Keratinocyte (primary cell): ENCODE measurements at regions not wholly inside any gene's neighbourhood (a gene's known extent, or its start where the extent isn't known, plus 50 kb on each side); places are given as distances from the start of the nearest gene placed in this dataset.

Experiments
- CTCF ChIP-seq, 3 experiments: IDR thresholded peaks in 1 of 3; conservative IDR thresholded peaks in 1 of 3; optimal IDR thresholded peaks in 1 of 3; 2 replicates in 2 of 3; 3 replicates in 1 of 3; pipeline versions ENCODE3 to v1.5.1; 2011; ENCODE audit warnings: low read length in 3 of 3, mild to moderate bottlenecking in 3 of 3, moderate library complexity in 2 of 3, control low read depth in 1 of 3, inconsistent platforms in 1 of 3; ENCODE audit not compliant: insufficient read depth in 2 of 3; ENCODE audit errors: extremely low read depth in 1 of 3
- EZH2 ChIP-seq: IDR thresholded peaks from one replicate; pipeline ENCODE4 v1.6.1; 2012; ENCODE audit warnings: inconsistent platforms, mild to moderate bottlenecking, low read length, moderate library complexity

DNA sequence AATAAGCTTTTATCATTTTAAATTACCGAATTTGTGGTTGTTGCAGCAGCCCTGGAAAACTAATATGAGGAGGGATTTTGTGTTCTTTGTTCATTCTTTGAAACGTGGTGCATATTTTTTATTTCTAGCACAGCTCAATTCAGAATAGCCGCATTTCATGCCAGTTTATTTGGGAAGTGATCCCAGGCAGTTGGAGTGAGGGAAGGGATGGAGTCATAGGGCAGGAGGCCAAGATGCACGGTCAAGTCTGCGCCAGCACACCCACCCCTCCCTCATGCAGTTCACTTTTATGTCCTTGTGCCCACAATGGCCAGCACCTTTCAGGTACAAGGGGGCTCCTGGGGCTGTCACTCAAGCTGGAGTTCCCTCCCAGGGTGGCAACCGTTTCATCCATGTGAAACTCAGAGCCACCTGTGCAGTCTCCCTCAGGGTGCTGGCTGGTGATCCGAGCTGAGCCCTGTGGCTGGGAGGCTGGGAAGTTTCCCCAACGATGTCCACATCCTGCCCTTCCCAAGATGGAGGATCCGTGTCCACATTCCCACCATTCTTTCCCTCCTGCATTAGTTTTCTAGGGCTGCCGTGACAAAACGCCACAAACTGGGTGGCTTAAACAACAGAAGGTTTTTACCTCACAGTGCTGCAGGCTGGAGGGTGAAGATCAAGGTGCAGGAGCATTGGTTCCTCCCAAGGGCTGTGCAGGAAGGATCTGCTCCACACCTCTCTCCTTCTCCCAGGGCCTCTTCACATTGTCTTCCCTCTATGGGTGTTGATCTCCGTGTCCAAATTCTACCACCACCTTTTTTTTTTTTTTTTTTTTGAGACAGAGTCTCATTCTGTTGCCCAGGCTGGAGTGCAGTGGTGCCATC is 68.5 kb upstream of the ITGA6 start:
- no peak for TF ChIP-seq CTCF (optimal IDR thresholded peaks at IDR 0.05 in 1 of 3, IDR thresholded peaks at IDR 0.05 in 1 of 3, conservative IDR thresholded peaks at IDR 0.05 in 1 of 3; ENCODE audit: extremely low read depth in 1 of 3, insufficient read depth in 2 of 3, low read length in 3 of 3)
- TF ChIP-seq EZH2, result no peak
